Endothelial cell of hepatic sinusoid (primary cell): ENCODE measurements at regions not wholly inside any gene's neighbourhood (a gene's known extent, or its start where the extent isn't known, plus 50 kb on each side); places are given as distances from the start of the nearest gene placed in this dataset.

Source experiments
- in situ Hi-C: cut with HindIII; loops from 2 replicates; pipeline ENCODE4 v1.10.0; 2017; ENCODE audit warnings: low sequenced_read_pairs

- in situ Hi-C loops = no loop called here
Observed at GRCh38 chr13:107866032-107866940, 349.1 kb downstream of the LIG4 start.

- in situ Hi-C loops = no loop called here
Observed at GRCh38 chr13:107865643-107866031, 349.7 kb downstream of the LIG4 start.

DNA sequence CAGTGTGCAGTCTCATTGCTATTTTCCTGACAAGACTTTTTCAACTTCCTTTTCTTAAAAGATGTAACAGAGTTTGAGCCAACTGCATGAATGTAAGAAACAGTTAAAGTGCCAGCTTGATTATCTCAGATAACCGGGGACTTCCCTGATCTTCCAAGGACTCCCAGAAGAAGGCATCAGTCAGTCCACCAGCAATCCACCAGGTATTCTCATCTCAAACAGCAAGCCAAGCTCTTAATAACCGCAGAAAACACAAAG lies 350.1 kb downstream of the LIG4 start:
- in situ Hi-C loops = no loop called here

GRCh38 chr13:107864543-107865317 lies 350.6 kb downstream of the LIG4 start:
- in situ Hi-C loops = no loop called here

DNA sequence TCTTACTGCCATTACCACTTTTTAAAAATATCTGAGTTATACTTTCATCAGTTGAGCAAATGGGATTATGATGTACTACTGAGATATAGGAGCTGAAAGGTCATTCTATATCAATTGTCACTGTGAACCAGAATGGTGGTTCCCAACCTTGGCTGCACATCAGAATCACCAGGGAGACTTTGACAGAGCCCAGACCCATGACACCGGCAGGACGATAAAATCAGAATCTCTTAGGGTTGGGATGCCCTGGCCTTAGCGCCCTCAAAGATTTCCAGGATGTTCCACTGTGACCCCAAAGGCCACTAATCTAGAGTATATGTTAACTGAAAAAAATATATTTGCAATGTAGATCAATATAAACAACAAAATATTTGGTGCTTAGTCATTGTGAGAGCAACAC lies 355.1 kb downstream of the LIG4 start:
- in situ Hi-C loops = no loop called here

GRCh38 chr13:107854880-107855279 lies 360.5 kb downstream of the LIG4 start:
- in situ Hi-C loops = no loop called here

GRCh38 chr13:107852072-107852471 lies 363.3 kb downstream of the LIG4 start:
- in situ Hi-C loops = no loop called here

DNA sequence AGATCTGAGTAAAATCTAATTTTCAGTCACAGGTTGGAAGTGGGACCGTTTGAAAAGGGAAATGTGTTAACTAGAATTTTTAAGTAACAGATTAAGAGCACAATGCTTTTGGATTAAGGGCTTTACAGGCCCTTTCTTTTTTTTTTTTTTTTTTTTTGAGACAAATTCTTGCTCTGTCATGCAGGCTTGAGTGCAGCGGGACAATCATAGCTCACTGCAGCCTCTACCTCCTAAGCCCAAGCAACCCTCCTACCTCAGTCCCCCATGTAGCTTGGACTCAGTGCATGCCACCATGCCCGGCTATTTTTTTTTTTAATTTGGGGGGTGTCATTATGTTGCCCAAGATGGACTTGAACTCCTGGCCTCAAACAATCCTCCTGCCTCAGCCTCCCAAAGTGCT lies 363.7 kb downstream of the LIG4 start:
- in situ Hi-C loops = no loop called here

GRCh38 chr13:107847406-107847805 lies 367.9 kb downstream of the LIG4 start:
- in situ Hi-C loops = no loop called here

- in situ Hi-C loops = no loop called here
Observed at GRCh38 chr13:107846642-107847041, 368.7 kb downstream of the LIG4 start.

DNA sequence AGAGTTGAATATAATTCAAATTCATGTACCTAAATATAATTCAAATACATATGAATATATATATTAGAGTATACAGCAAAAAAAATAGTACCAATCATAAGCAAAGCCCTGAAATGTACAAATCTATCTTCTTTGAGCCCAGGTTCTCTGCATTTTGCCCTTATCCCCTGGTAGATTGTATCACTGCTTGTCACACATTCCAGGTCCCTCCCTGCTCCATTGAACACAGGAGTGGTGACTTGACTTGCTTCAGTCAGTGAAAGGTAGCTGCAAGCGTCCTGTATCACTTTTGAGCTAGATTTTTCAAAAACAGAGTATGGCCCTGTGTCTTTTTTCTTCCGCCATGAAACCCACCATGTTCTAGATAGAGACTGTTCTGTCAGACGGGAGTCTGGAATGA lies 369.4 kb downstream of the LIG4 start:
- in situ Hi-C loops = no loop called here

- in situ Hi-C loops = no loop called here
Observed at GRCh38 chr13:107843681-107844080, 371.7 kb downstream of the LIG4 start.

- in situ Hi-C loops = no loop called here
Observed at GRCh38 chr13:107843281-107843680, 372.1 kb downstream of the LIG4 start.

- in situ Hi-C loops = no loop called here
Observed at GRCh38 chr13:107842562-107843180, 372.7 kb downstream of the LIG4 start.

- in situ Hi-C loops = no loop called here
Observed at GRCh38 chr13:107838588-107839161, 376.7 kb downstream of the LIG4 start.

GRCh38 chr13:107836685-107837084 lies 378.7 kb downstream of the LIG4 start:
- in situ Hi-C loops = no loop called here

GRCh38 chr13:107835339-107836018 lies 379.9 kb downstream of the LIG4 start:
- in situ Hi-C loops = no loop called here

- in situ Hi-C loops = no loop called here
Observed at GRCh38 chr13:107834717-107835116, 380.6 kb downstream of the LIG4 start.

GRCh38 chr13:107834281-107834680 lies 381.1 kb downstream of the LIG4 start:
- in situ Hi-C loops = no loop called here

- in situ Hi-C loops = no loop called here
Observed at GRCh38 chr13:107832500-107833100, 382.7 kb downstream of the LIG4 start.

- in situ Hi-C loops = no loop called here
Observed at GRCh38 chr13:107830804-107831203, 384.5 kb downstream of the LIG4 start.
